GM18499 (cell line): ENCODE measurements at regions not wholly inside any gene's neighbourhood (a gene's known extent, or its start where the extent isn't known, plus 50 kb on each side); places are given as distances from the start of the nearest gene placed in this dataset.

Experiments
- ATAC-seq: cut with Tn5 transposase; IDR thresholded peaks from one replicate; pipeline ENCODE4 v1.9.1; 2021; ENCODE audit warnings: moderate number of reproducible peaks; ENCODE audit not compliant: insufficient read depth, unreplicated experiment

GRCh38 chr18:78777992-78778391 lies 201.6 kb upstream of the SALL3 start:
- no peak for ATAC-seq

- no peak for ATAC-seq
These were observed 201.0 kb upstream of the SALL3 start for GRCh38 chr18:78778651-78779050.

GRCh38 chr18:78779996-78780718 lies 199.5 kb upstream of the SALL3 start:
- ATAC-seq = no peak

- no peak for ATAC-seq
These were observed 198.7 kb upstream of the SALL3 start for GRCh38 chr18:78780719-78781600.

GRCh38 chr18:78781601-78781960 lies 198.0 kb upstream of the SALL3 start:
- no peak for ATAC-seq

- no peak for ATAC-seq
These were observed 196.6 kb upstream of the SALL3 start for GRCh38 chr18:78782951-78783563.

- ATAC-seq = no peak
These were observed 196.1 kb upstream of the SALL3 start for GRCh38 chr18:78783564-78783960.

- no peak for ATAC-seq
These were observed 194.8 kb upstream of the SALL3 start for GRCh38 chr18:78784861-78785260.

GRCh38 chr18:78785706-78786105 lies 193.9 kb upstream of the SALL3 start:
- ATAC-seq = no peak

GRCh38 chr18:78786776-78787175 lies 192.8 kb upstream of the SALL3 start:
- ATAC-seq = no peak

- no peak for ATAC-seq
These were observed 191.9 kb upstream of the SALL3 start for GRCh38 chr18:78787751-78788150.

GRCh38 chr18:78788161-78788560 lies 191.5 kb upstream of the SALL3 start:
- ATAC-seq = no peak

- no peak for ATAC-seq
These were observed 189.8 kb upstream of the SALL3 start for GRCh38 chr18:78789850-78790249.

GRCh38 chr18:78790511-78790910 lies 189.1 kb upstream of the SALL3 start:
- no peak for ATAC-seq

- no peak for ATAC-seq
These were observed 188.7 kb upstream of the SALL3 start for GRCh38 chr18:78790960-78791359.

- no peak for ATAC-seq
These were observed 187.5 kb upstream of the SALL3 start for GRCh38 chr18:78792094-78792493.

GRCh38 chr18:78792736-78793135 lies 186.9 kb upstream of the SALL3 start:
- no peak for ATAC-seq

GRCh38 chr18:78793313-78794070 lies 186.1 kb upstream of the SALL3 start:
- ATAC-seq = no peak

GRCh38 chr18:78794071-78794430 lies 185.6 kb upstream of the SALL3 start:
- no peak for ATAC-seq

GRCh38 chr18:78796693-78797455 lies 182.7 kb upstream of the SALL3 start:
- no peak for ATAC-seq
